CD14-positive monocyte (primary cell): ENCODE measurements at regions not wholly inside any gene's neighbourhood (a gene's known extent, or its start where the extent isn't known, plus 50 kb on each side); places are given as distances from the start of the nearest gene placed in this dataset.

Experiments used
- DNase-seq, 3 donors: peaks; one replicate each; pipeline ENCODE4 v3.0.0-alpha.2; 2011 to 2022
- H2AFZ ChIP-seq: 2 replicates; pipeline ENCODE4 v1.6.0; 2012; ENCODE audit warnings: mild to moderate bottlenecking, low read depth, low read length, inconsistent platforms; ENCODE audit not compliant: insufficient read depth, poor library complexity, severe bottlenecking
- H3K27ac ChIP-seq, 2 donors: 1 replicate in 1 of 2; 2 replicates in 1 of 2; pipeline ENCODE4 v1.5.1; 2012 to 2013; ENCODE audit warnings: low read length in 2 of 2, control low read depth in 1 of 2, inconsistent platforms in 1 of 2, low read depth in 1 of 2, mild to moderate bottlenecking in 1 of 2
- H3K27me3 ChIP-seq, 2 donors: one replicate each; pipeline versions ENCODE4 v1.6.0 to v1.6.1; 2011 to 2013; ENCODE audit warnings: low read length in 2 of 2; ENCODE audit not compliant: control insufficient read depth in 2 of 2, insufficient read depth in 2 of 2
- H3K36me3 ChIP-seq, 2 donors: replicated peaks in 1 of 2; 1 replicate in 1 of 2; 2 replicates in 1 of 2; pipeline versions ENCODE4 v1.5.1 to v1.6.1; 2012 to 2013; ENCODE audit warnings: low read length in 2 of 2, control low read depth in 1 of 2, inconsistent platforms in 1 of 2, mild to moderate bottlenecking in 1 of 2; ENCODE audit not compliant: insufficient read depth in 2 of 2, control insufficient read depth in 1 of 2
- H3K4me1 ChIP-seq, 2 donors: 1 replicate in 1 of 2; 2 replicates in 1 of 2; pipeline versions ENCODE4 v1.5.1 to v1.6.1; 2012 to 2013; ENCODE audit warnings: low read length in 2 of 2, control low read depth in 1 of 2, inconsistent platforms in 1 of 2, mild to moderate bottlenecking in 1 of 2, moderate library complexity in 1 of 2; ENCODE audit not compliant: insufficient read depth in 2 of 2, control insufficient read depth in 1 of 2
- H3K4me2 ChIP-seq: replicated peaks from 2 replicates; pipeline ENCODE3; 2012; ENCODE audit warnings: low read length, moderate library complexity, mild to moderate bottlenecking; ENCODE audit not compliant: poor library complexity, severe bottlenecking; ENCODE audit errors: extremely low read depth
- H3K4me3 ChIP-seq, 3 experiments: fragments of 200-600 bp in 1 of 3; sonication (generic) in 1 of 3; replicated peaks in 1 of 3; 1 replicate in 2 of 3; 2 replicates in 1 of 3; pipeline ENCODE4 v1.5.1; 2011 to 2013; ENCODE audit warnings: low read length in 3 of 3, mild to moderate bottlenecking in 3 of 3, control low read depth in 2 of 3, low read depth in 2 of 3, inconsistent platforms in 1 of 3, moderate library complexity in 1 of 3
- H3K79me2 ChIP-seq: 2 replicates; pipeline ENCODE4 v1.6.0; 2012; ENCODE audit warnings: mild to moderate bottlenecking, control low read depth, inconsistent platforms, low read length, moderate library complexity; ENCODE audit not compliant: insufficient read depth
- H3K9ac ChIP-seq: 2 replicates; pipeline ENCODE4 v1.6.0; 2017; ENCODE audit warnings: low read length, mild to moderate bottlenecking; ENCODE audit not compliant: insufficient read depth, poor library complexity, severe bottlenecking
- H3K9me3 ChIP-seq, 2 donors: replicated peaks in 1 of 2; 1 replicate in 1 of 2; 2 replicates in 1 of 2; pipeline versions ENCODE4 v1.5.1 to v1.6.1; 2012 to 2013; ENCODE audit warnings: low read length in 2 of 2, control low read depth in 1 of 2; ENCODE audit not compliant: control insufficient read depth in 1 of 2, insufficient read depth in 1 of 2
- H4K20me1 ChIP-seq: 2 replicates; pipeline ENCODE4 v1.6.0; 2012; ENCODE audit warnings: mild to moderate bottlenecking, low read length, control low read depth, moderate library complexity; ENCODE audit not compliant: insufficient read depth
- H3K27ac Mint-ChIP-seq, 7 donors: one replicate each; pipeline ENCODE4 v1.8.0; 2020; ENCODE audit warnings: mild to moderate bottlenecking in 7 of 7, mixed read lengths in 7 of 7, moderate library complexity in 6 of 7, inconsistent platforms in 2 of 7
- H3K27me3 Mint-ChIP-seq, 3 donors: one replicate each; pipeline ENCODE4 v1.8.0; 2021 to 2022; ENCODE audit warnings: low read depth in 3 of 3, mild to moderate bottlenecking in 3 of 3, mixed read lengths in 3 of 3, moderate library complexity in 3 of 3, inconsistent platforms in 1 of 3
- H3K36me3 Mint-ChIP-seq, 2 donors: one replicate each; pipeline ENCODE4 v1.8.0; 2020; ENCODE audit warnings: mixed read lengths in 2 of 2, inconsistent platforms in 1 of 2, mild to moderate bottlenecking in 1 of 2
- H3K4me1 Mint-ChIP-seq: one replicate; pipeline ENCODE4 v1.8.0; 2020; ENCODE audit warnings: mild to moderate bottlenecking, mixed read lengths
- H3K4me3 Mint-ChIP-seq, 2 donors: one replicate each; pipeline ENCODE4 v1.8.0; 2020; ENCODE audit warnings: mild to moderate bottlenecking in 2 of 2, mixed read lengths in 2 of 2, moderate library complexity in 1 of 2
- H3K9me3 Mint-ChIP-seq, 7 donors: one replicate each; pipeline ENCODE4 v1.8.0; 2020 to 2022; ENCODE audit warnings: mixed read lengths in 7 of 7, mild to moderate bottlenecking in 6 of 7, moderate library complexity in 6 of 7, inconsistent platforms in 2 of 7
- WGBS: methylation state at CpG from one replicate; pipeline ENCODE4 v1.1.5; 2013; ENCODE audit warnings: missing lambda C conversion rate; ENCODE audit not compliant: insufficient coverage; 5-methylcytosine and 5-hydroxymethylcytosine counted together
- intact Hi-C, 2 donors: fragments of 100-400 bp; cut with micrococcal nuclease; formaldehyde crosslinking; loops; one replicate each; pipeline versions ENCODE4 v1.15.0 to v1.15.1; 2023
- TF ChIP-seq, protein P1 (sequence below): fragments of 200-600 bp; IDR thresholded peaks from one replicate; pipeline ENCODE4 v1.8.0; 2022; ENCODE audit warnings: antibody characterized with exemption, mild to moderate bottlenecking

- H3K9me3 Mint-ChIP-seq, result peaks cover 0 to 8% (median 0%) of the 10 kb centered on the region in 7 donors
- TF ChIP-seq, protein P1, sequence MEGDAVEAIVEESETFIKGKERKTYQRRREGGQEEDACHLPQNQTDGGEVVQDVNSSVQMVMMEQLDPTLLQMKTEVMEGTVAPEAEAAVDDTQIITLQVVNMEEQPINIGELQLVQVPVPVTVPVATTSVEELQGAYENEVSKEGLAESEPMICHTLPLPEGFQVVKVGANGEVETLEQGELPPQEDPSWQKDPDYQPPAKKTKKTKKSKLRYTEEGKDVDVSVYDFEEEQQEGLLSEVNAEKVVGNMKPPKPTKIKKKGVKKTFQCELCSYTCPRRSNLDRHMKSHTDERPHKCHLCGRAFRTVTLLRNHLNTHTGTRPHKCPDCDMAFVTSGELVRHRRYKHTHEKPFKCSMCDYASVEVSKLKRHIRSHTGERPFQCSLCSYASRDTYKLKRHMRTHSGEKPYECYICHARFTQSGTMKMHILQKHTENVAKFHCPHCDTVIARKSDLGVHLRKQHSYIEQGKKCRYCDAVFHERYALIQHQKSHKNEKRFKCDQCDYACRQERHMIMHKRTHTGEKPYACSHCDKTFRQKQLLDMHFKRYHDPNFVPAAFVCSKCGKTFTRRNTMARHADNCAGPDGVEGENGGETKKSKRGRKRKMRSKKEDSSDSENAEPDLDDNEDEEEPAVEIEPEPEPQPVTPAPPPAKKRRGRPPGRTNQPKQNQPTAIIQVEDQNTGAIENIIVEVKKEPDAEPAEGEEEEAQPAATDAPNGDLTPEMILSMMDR, result no peak
- H3K9me3 ChIP-seq, result no peaks in the 10 kb centered on the region
- no peak overlapping the region for H3K27ac ChIP-seq
- H3K4me3 Mint-ChIP-seq, result no peak overlapping the region
- H3K36me3 ChIP-seq, result no peaks in the 10 kb centered on the region
- H3K4me3 ChIP-seq, result no peak overlapping the region
- H3K79me2 ChIP-seq, result no peaks in the 10 kb centered on the region
- no CpG with 5 or more reads among the region's 2 CpGs for WGBS
- no peak overlapping the region for H3K9ac ChIP-seq
- no peak overlapping the region for H3K4me2 ChIP-seq
- DNase-seq, result no peak
- peaks cover 0 to 3% (median 0%) of the 10 kb centered on the region in 3 donors for H3K27me3 Mint-ChIP-seq
- no peaks in the 10 kb centered on the region for H3K4me1 ChIP-seq
- H2AFZ ChIP-seq, result no peak overlapping the region
- no peaks in the 10 kb centered on the region for H4K20me1 ChIP-seq
- intact Hi-C loops, result no loop called here
- no peaks in the 10 kb centered on the region for H3K36me3 Mint-ChIP-seq
- H3K4me1 Mint-ChIP-seq, result no peaks in the 10 kb centered on the region
- H3K27me3 ChIP-seq, result no peaks in the 10 kb centered on the region
- H3K27ac Mint-ChIP-seq, result no peak overlapping the region
These were observed 133.3 kb upstream of the RAD23B start for GRCh38 chr9:107149756-107150155.

DNA sequence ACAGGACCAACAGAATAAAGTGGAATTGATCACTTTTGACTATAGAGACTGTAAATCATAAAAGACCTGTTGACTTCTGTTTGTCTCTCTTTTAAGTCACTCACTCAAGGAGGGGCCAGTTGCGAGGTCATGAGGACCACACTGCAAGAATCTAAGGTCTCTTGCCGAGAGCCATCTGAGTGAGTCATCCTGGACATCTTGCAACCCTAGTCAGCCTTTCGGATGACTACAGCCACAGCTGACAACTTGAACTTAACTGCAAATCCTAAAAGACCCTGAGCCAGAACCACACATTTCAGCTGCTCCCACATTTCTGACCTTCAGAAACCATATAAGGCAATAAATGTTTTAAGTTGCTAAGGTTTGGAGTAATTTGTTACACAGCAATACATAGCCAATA, 129.7 kb upstream of the RAD23B start:
- H3K27me3 Mint-ChIP-seq, result peaks cover 0 to 3% (median 2%) of the 10 kb centered on the region in 3 donors
- TF ChIP-seq, protein P1, result no peak
- Histone ChIP-seq H3K9ac (no peak overlapping the region), H3K9me3 (no peaks in the 10 kb centered on the region), H3K27ac (no peak overlapping the region), H3K4me2 (no peak overlapping the region), H3K79me2 (no peaks in the 10 kb centered on the region), H4K20me1 (no peaks in the 10 kb centered on the region), H3K27me3 (no peaks in the 10 kb centered on the region), H2AFZ (no peak overlapping the region), H3K4me1 (no peaks in the 10 kb centered on the region), H3K36me3 (no peaks in the 10 kb centered on the region), H3K4me3 (no peak overlapping the region)
- WGBS, result 97% methylated on average over 3 of the region's 3 CpGs
- intact Hi-C loops, result no loop called here
- no peaks in the 10 kb centered on the region for H3K36me3 Mint-ChIP-seq
- peaks cover 0 to 8% (median 0%) of the 10 kb centered on the region in 7 donors for H3K9me3 Mint-ChIP-seq
- H3K27ac Mint-ChIP-seq, result no peak overlapping the region
- no peaks in the 10 kb centered on the region for H3K4me1 Mint-ChIP-seq
- no peak overlapping the region for H3K4me3 Mint-ChIP-seq
- DNase-seq, result no peak
